ENCODE measurements at regions not wholly inside any gene's neighbourhood (a gene's known extent, or its start where the extent isn't known, plus 50 kb on each side); places are given as distances from the start of the nearest gene placed in this dataset.

GRCh38 chrX:39189431-39189830 lies 388.2 kb downstream of the MID1IP1 start:
- no peak overlapping the region for H3K56ac ChIP-seq (ENCODE audit: low read length)
- no peaks in the 10 kb centered on the region for H3K27me3 ChIP-seq (ENCODE audit: insufficient read depth, low read length, poor library complexity)
- H4K5ac ChIP-seq (ENCODE audit: low read length) = no peak overlapping the region
- H3K18ac ChIP-seq (ENCODE audit: low read length) = no peak overlapping the region
- no peak for DNase-seq
- H4K8ac ChIP-seq (ENCODE audit: low read depth, low read length) = no peak overlapping the region
- H3K79me1 ChIP-seq (ENCODE audit: low read length) = no peaks in the 10 kb centered on the region
- H3K27ac ChIP-seq (ENCODE audit: low read depth, low read length) = no peak overlapping the region
- no peak overlapping the region for H3K4ac ChIP-seq (ENCODE audit: low read depth, low read length)
- H2BK5ac ChIP-seq (ENCODE audit: low read length) = no peak overlapping the region
- H2AK5ac ChIP-seq (ENCODE audit: low read length) = no peak overlapping the region
- H3K36me3 ChIP-seq (ENCODE audit: control insufficient read depth, insufficient read depth, low read length) = no peaks in the 10 kb centered on the region
- no peak overlapping the region for H3K4me2 ChIP-seq (ENCODE audit: low read length)
- no peak overlapping the region for H3K23ac ChIP-seq (ENCODE audit: low read length)
- no CpG with 5 or more reads among the region's 1 CpG for WGBS (ENCODE audit: extremely low coverage, insufficient coverage, low lambda C conversion rate)
- no peak overlapping the region for H2BK15ac ChIP-seq (replicated peaks; ENCODE audit: low read depth)
- H3K9ac ChIP-seq (ENCODE audit: low read length) = no peak overlapping the region
- H3K4me3 ChIP-seq (ENCODE audit: low read length) = no peak overlapping the region
- no peak overlapping the region for H2BK120ac ChIP-seq (ENCODE audit: low read depth, low read length)
- H3K79me2 ChIP-seq (ENCODE audit: control insufficient read depth, insufficient read depth, low read length) = no peaks in the 10 kb centered on the region
- H3K4me1 ChIP-seq (ENCODE audit: control insufficient read depth, low read depth, low read length) = no peaks in the 10 kb centered on the region

GRCh38 chrX:39194673-39195072 lies 393.4 kb downstream of the MID1IP1 start:
- no peak overlapping the region for H3K4ac ChIP-seq (ENCODE audit: low read depth, low read length)
- H4K5ac ChIP-seq (ENCODE audit: low read length) = no peak overlapping the region
- no peaks in the 10 kb centered on the region for H3K36me3 ChIP-seq (ENCODE audit: control insufficient read depth, insufficient read depth, low read length)
- no peak overlapping the region for H3K23ac ChIP-seq (ENCODE audit: low read length)
- no peaks in the 10 kb centered on the region for H3K79me2 ChIP-seq (ENCODE audit: control insufficient read depth, insufficient read depth, low read length)
- no peak overlapping the region for H4K8ac ChIP-seq (ENCODE audit: low read depth, low read length)
- no peak overlapping the region for H2BK15ac ChIP-seq (replicated peaks; ENCODE audit: low read depth)
- H3K4me2 ChIP-seq (ENCODE audit: low read length) = no peak overlapping the region
- no peak overlapping the region for H3K9ac ChIP-seq (ENCODE audit: low read length)
- no peak for DNase-seq
- no peak overlapping the region for H3K56ac ChIP-seq (ENCODE audit: low read length)
- WGBS (ENCODE audit: extremely low coverage, insufficient coverage, low lambda C conversion rate) = no CpG with 5 or more reads among the region's 3 CpGs
- H3K4me3 ChIP-seq (ENCODE audit: low read length) = no peak overlapping the region
- no peak overlapping the region for H2BK5ac ChIP-seq (ENCODE audit: low read length)
- no peak overlapping the region for H2BK120ac ChIP-seq (ENCODE audit: low read depth, low read length)
- no peak overlapping the region for H3K18ac ChIP-seq (ENCODE audit: low read length)
- peaks cover 3% of the 10 kb centered on the region for H3K4me1 ChIP-seq (ENCODE audit: control insufficient read depth, low read depth, low read length)
- H2AK5ac ChIP-seq (ENCODE audit: low read length) = no peak overlapping the region
- H3K27me3 ChIP-seq (ENCODE audit: insufficient read depth, low read length, poor library complexity) = no peaks in the 10 kb centered on the region
- H3K79me1 ChIP-seq (ENCODE audit: low read length) = no peaks in the 10 kb centered on the region
- H3K27ac ChIP-seq (ENCODE audit: low read depth, low read length) = no peak overlapping the region

GRCh38 chrX:39195156-39195555 lies 393.9 kb downstream of the MID1IP1 start:
- H3K4me1 ChIP-seq (ENCODE audit: control insufficient read depth, low read depth, low read length) = peaks cover 3% of the 10 kb centered on the region
- H3K23ac ChIP-seq (ENCODE audit: low read length) = no peak overlapping the region
- no peak overlapping the region for H2BK15ac ChIP-seq (replicated peaks; ENCODE audit: low read depth)
- H3K4ac ChIP-seq (ENCODE audit: low read depth, low read length) = no peak overlapping the region
- no peak overlapping the region for H2BK5ac ChIP-seq (ENCODE audit: low read length)
- H3K9ac ChIP-seq (ENCODE audit: low read length) = no peak overlapping the region
- no CpG with 5 or more reads among the region's 7 CpGs for WGBS (ENCODE audit: extremely low coverage, insufficient coverage, low lambda C conversion rate)
- H3K79me1 ChIP-seq (ENCODE audit: low read length) = no peaks in the 10 kb centered on the region
- peak overlapping the region; percentile 18 for H3K18ac ChIP-seq (ENCODE audit: low read length)
- H2AK5ac ChIP-seq (ENCODE audit: low read length) = no peak overlapping the region
- no peak overlapping the region for H4K8ac ChIP-seq (ENCODE audit: low read depth, low read length)
- H3K56ac ChIP-seq (ENCODE audit: low read length) = peak overlapping the region; percentile 60
- no peak overlapping the region for H3K4me2 ChIP-seq (ENCODE audit: low read length)
- no peaks in the 10 kb centered on the region for H3K36me3 ChIP-seq (ENCODE audit: control insufficient read depth, insufficient read depth, low read length)
- H4K5ac ChIP-seq (ENCODE audit: low read length) = no peak overlapping the region
- H3K27ac ChIP-seq (ENCODE audit: low read depth, low read length) = no peak overlapping the region
- no peak for DNase-seq
- H3K27me3 ChIP-seq (ENCODE audit: insufficient read depth, low read length, poor library complexity) = no peaks in the 10 kb centered on the region
- no peaks in the 10 kb centered on the region for H3K79me2 ChIP-seq (ENCODE audit: control insufficient read depth, insufficient read depth, low read length)
- no peak overlapping the region for H2BK120ac ChIP-seq (ENCODE audit: low read depth, low read length)
- no peak overlapping the region for H3K4me3 ChIP-seq (ENCODE audit: low read length)

- no peak overlapping the region for H2BK15ac ChIP-seq (replicated peaks; ENCODE audit: low read depth)
- no peak for DNase-seq
- H3K4me1 ChIP-seq (ENCODE audit: control insufficient read depth, low read depth, low read length) = peaks cover 3% of the 10 kb centered on the region
Observed at GRCh38 chrX:39196192-39197102, 395.2 kb downstream of the MID1IP1 start.

GRCh38 chrX:39199429-39199828 lies 398.2 kb downstream of the MID1IP1 start:
- Histone ChIP-seq H3K4ac (ENCODE audit: low read depth, low read length) (no peak overlapping the region), H3K27me3 (ENCODE audit: insufficient read depth, low read length, poor library complexity) (no peaks in the 10 kb centered on the region), H3K79me1 (ENCODE audit: low read length) (no peaks in the 10 kb centered on the region), H3K27ac (ENCODE audit: low read depth, low read length) (no peak overlapping the region), H3K36me3 (ENCODE audit: control insufficient read depth, insufficient read depth, low read length) (no peaks in the 10 kb centered on the region), H3K23ac (ENCODE audit: low read length) (no peak overlapping the region), H3K4me2 (ENCODE audit: low read length) (no peak overlapping the region), H3K9ac (ENCODE audit: low read length) (no peak overlapping the region), H4K8ac (ENCODE audit: low read depth, low read length) (no peak overlapping the region), H4K5ac (ENCODE audit: low read length) (no peak overlapping the region), H3K56ac (ENCODE audit: low read length) (no peak overlapping the region), H2BK5ac (ENCODE audit: low read length) (no peak overlapping the region), H2AK5ac (ENCODE audit: low read length) (no peak overlapping the region), H3K4me3 (ENCODE audit: low read length) (no peak overlapping the region), H3K79me2 (ENCODE audit: control insufficient read depth, insufficient read depth, low read length) (no peaks in the 10 kb centered on the region), H3K4me1 (ENCODE audit: control insufficient read depth, low read depth, low read length) (peaks cover 3% of the 10 kb centered on the region), H2BK120ac (ENCODE audit: low read depth, low read length) (no peak overlapping the region), H3K18ac (ENCODE audit: low read length) (no peak overlapping the region), H2BK15ac (replicated peaks; ENCODE audit: low read depth) (no peak overlapping the region)
- DNase-seq = no peak

More at GRCh38 chrX:39196192-39197102, 395.2 kb downstream of the MID1IP1 start:
- Histone ChIP-seq H3K56ac (ENCODE audit: low read length) (no peak overlapping the region), H3K27me3 (ENCODE audit: insufficient read depth, low read length, poor library complexity) (no peaks in the 10 kb centered on the region), H3K4me2 (ENCODE audit: low read length) (no peak overlapping the region), H2AK5ac (ENCODE audit: low read length) (no peak overlapping the region), H3K4me3 (ENCODE audit: low read length) (no peak overlapping the region), H3K9ac (ENCODE audit: low read length) (no peak overlapping the region), H3K18ac (ENCODE audit: low read length) (no peak overlapping the region), H3K36me3 (ENCODE audit: control insufficient read depth, insufficient read depth, low read length) (no peaks in the 10 kb centered on the region), H4K8ac (ENCODE audit: low read depth, low read length) (no peak overlapping the region), H3K23ac (ENCODE audit: low read length) (no peak overlapping the region), H3K79me2 (ENCODE audit: control insufficient read depth, insufficient read depth, low read length) (no peaks in the 10 kb centered on the region), H2BK5ac (ENCODE audit: low read length) (no peak overlapping the region), H2BK120ac (ENCODE audit: low read depth, low read length) (no peak overlapping the region), H3K27ac (ENCODE audit: low read depth, low read length) (no peak overlapping the region), H3K4ac (ENCODE audit: low read depth, low read length) (no peak overlapping the region), H4K5ac (ENCODE audit: low read length) (no peak overlapping the region), H3K79me1 (ENCODE audit: low read length) (no peaks in the 10 kb centered on the region)
- WGBS (ENCODE audit: extremely low coverage, insufficient coverage, low lambda C conversion rate) = no CpG with 5 or more reads among the region's 10 CpGs
